Suprapubic skin (tissue), 3 donors: ENCODE measurements at regions not wholly inside any gene's neighbourhood (a gene's known extent, or its start where the extent isn't known, plus 50 kb on each side); places are given as distances from the start of the nearest gene placed in this dataset.

ENCODE experiments used
- EP300 ChIP-seq: sonication (generic); formaldehyde crosslinking; IDR thresholded peaks from one replicate; pipeline ENCODE4 v1.6.1; 2017; ENCODE audit warnings: antibody characterized with exemption
- TF ChIP-seq, protein P1 (sequence below), 2 donors: fragments of 200-600 bp in 1 of 2; fragments of 450-650 bp in 1 of 2; sonication (generic) in 1 of 2; IDR thresholded peaks; one replicate each; pipeline ENCODE4 v1.5.1; 2016 to 2019; ENCODE audit warnings: antibody characterized with exemption in 2 of 2, mild to moderate bottlenecking in 1 of 2, moderate library complexity in 1 of 2

- TF ChIP-seq, protein P1, sequence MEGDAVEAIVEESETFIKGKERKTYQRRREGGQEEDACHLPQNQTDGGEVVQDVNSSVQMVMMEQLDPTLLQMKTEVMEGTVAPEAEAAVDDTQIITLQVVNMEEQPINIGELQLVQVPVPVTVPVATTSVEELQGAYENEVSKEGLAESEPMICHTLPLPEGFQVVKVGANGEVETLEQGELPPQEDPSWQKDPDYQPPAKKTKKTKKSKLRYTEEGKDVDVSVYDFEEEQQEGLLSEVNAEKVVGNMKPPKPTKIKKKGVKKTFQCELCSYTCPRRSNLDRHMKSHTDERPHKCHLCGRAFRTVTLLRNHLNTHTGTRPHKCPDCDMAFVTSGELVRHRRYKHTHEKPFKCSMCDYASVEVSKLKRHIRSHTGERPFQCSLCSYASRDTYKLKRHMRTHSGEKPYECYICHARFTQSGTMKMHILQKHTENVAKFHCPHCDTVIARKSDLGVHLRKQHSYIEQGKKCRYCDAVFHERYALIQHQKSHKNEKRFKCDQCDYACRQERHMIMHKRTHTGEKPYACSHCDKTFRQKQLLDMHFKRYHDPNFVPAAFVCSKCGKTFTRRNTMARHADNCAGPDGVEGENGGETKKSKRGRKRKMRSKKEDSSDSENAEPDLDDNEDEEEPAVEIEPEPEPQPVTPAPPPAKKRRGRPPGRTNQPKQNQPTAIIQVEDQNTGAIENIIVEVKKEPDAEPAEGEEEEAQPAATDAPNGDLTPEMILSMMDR (IDR thresholded peaks at IDR 0.05) = no peak
- no peak for TF ChIP-seq EP300
Measured at GRCh38 chr2:9696731-9697130, 65.9 kb upstream of the YWHAQ start.
